HG03139 (cell line): ENCODE measurements at regions not wholly inside any gene's neighbourhood (a gene's known extent, or its start where the extent isn't known, plus 50 kb on each side); places are given as distances from the start of the nearest gene placed in this dataset.
"Not testable (repeated sequence)": the region's sequence is repeated elsewhere in the genome, so short reads cannot be mapped to it uniquely, and the experiment has no call there.

Source experiments
- ATAC-seq: cut with Tn5 transposase; IDR thresholded peaks from one replicate; pipeline ENCODE4 v1.9.1; 2021; ENCODE audit not compliant: unreplicated experiment

GRCh38 chr13:54004026-54004699 lies 975.5 kb downstream of the OLFM4 start:
- ATAC-seq: no peak

GRCh38 chr13:54016542-54016941 lies 987.9 kb downstream of the OLFM4 start:
- no peak for ATAC-seq

GRCh38 chr13:54018485-54018884 lies 989.9 kb downstream of the OLFM4 start:
- no peak for ATAC-seq

- ATAC-seq: peak; percentile 97
These were observed 1000.6 kb downstream of the OLFM4 start for GRCh38 chr13:54029226-54029625.

GRCh38 chr13:54029720-54030119 lies 1001.1 kb downstream of the OLFM4 start:
- no peak for ATAC-seq

- no peak for ATAC-seq
These were observed 1004.8 kb downstream of the OLFM4 start for GRCh38 chr13:54033323-54033861.

GRCh38 chr13:54034047-54034446 lies 1005.4 kb downstream of the OLFM4 start:
- ATAC-seq: no peak

- not testable (repeated sequence) for ATAC-seq
These were observed 1028.8 kb downstream of the OLFM4 start for GRCh38 chr13:54057416-54057815.

- not testable (repeated sequence) for ATAC-seq
These were observed 1041.3 kb downstream of the OLFM4 start for GRCh38 chr13:54069958-54070357.

GRCh38 chr13:54077569-54077968 lies 1049.0 kb downstream of the OLFM4 start:
- ATAC-seq: no peak

- ATAC-seq: no peak
These were observed 1049.8 kb downstream of the OLFM4 start for GRCh38 chr13:54078271-54078870.

GRCh38 chr13:54082309-54082708 lies 1053.7 kb downstream of the OLFM4 start:
- ATAC-seq: not testable (repeated sequence)

GRCh38 chr13:54091884-54092283 lies 1063.3 kb downstream of the OLFM4 start:
- ATAC-seq: no peak

- ATAC-seq: no peak
These were observed 1064.1 kb downstream of the OLFM4 start for GRCh38 chr13:54092686-54093085.

GRCh38 chr13:54110597-54110996 lies 1082.0 kb downstream of the OLFM4 start:
- ATAC-seq: no peak

- no peak for ATAC-seq
These were observed 1096.1 kb downstream of the OLFM4 start for GRCh38 chr13:54124700-54125099.

GRCh38 chr13:54130931-54131330 lies 1102.3 kb downstream of the OLFM4 start:
- ATAC-seq: not testable (repeated sequence)

GRCh38 chr13:54131433-54131832 lies 1102.8 kb downstream of the OLFM4 start:
- ATAC-seq: not testable (repeated sequence)

- ATAC-seq: not testable (repeated sequence)
These were observed 1103.5 kb downstream of the OLFM4 start for GRCh38 chr13:54132127-54132526.

- not testable (repeated sequence) for ATAC-seq
These were observed 1104.1 kb downstream of the OLFM4 start for GRCh38 chr13:54132720-54133119.

GRCh38 chr13:54133746-54134145 lies 1105.1 kb downstream of the OLFM4 start:
- no peak for ATAC-seq

- ATAC-seq: no peak
These were observed 1116.2 kb downstream of the OLFM4 start for GRCh38 chr13:54144828-54145227.
